Endothelial cell of umbilical vein (primary cell): ENCODE measurements at regions not wholly inside any gene's neighbourhood (a gene's known extent, or its start where the extent isn't known, plus 50 kb on each side); places are given as distances from the start of the nearest gene placed in this dataset.

Source experiments
- BruUV-seq: library from RNA; stranded (reverse); fragments of 400-500 nt; replicated peaks from 2 replicates; lab custom pipeline; 2021; lab: Mats Ljungman, UMichigan
- CTCF ChIA-PET: fragments of 300-600, 350-600 bp; sonication (Branson Sonifier 250); formaldehyde crosslinking; loops from one replicate; lab custom pipeline; 2021; ENCODE audit warnings: antibody characterized with exemption, inconsistent platforms; lab: Charles Lee
- POLR2A ChIA-PET: fragments of 300-600, 350-600 bp; sonication (Branson Sonifier 250); formaldehyde crosslinking; loops from one replicate; lab custom pipeline; 2021; ENCODE audit warnings: antibody characterized with exemption, inconsistent platforms; lab: Charles Lee
- DNase-seq: peaks from one replicate; pipeline ENCODE4 v3.0.0-alpha.2; 2011; ENCODE audit warnings: low read depth, low spot score
- FAIRE-seq: peaks from 2 replicates; lab custom pipeline; 2011; peaks lifted over from hg19 to GRCh38; lab: Jason Lieb, UNC
- H2AFZ ChIP-seq: 2 replicates; pipeline ENCODE4 v1.6.0; 2012; ENCODE audit warnings: low read depth, low read length, control low read depth, inconsistent platforms
- H3K27ac ChIP-seq: 2 replicates; pipeline ENCODE4 v1.5.1; 2011; ENCODE audit warnings: low read depth, mild to moderate bottlenecking, control low read depth, low read length, moderate library complexity; ENCODE audit not compliant: insufficient read depth
- H3K27me3 ChIP-seq, 2 experiments: 2 replicates each; pipeline versions ENCODE4 v1.6.0 to v1.6.1; 2011; ENCODE audit warnings: low read length in 2 of 2, mixed read lengths in 1 of 2; ENCODE audit not compliant: control insufficient read depth in 2 of 2, insufficient read depth in 2 of 2
- H3K36me3 ChIP-seq, 2 experiments: 2 replicates in 1 of 2; 3 replicates in 1 of 2; pipeline ENCODE4 v1.5.1; 2011; ENCODE audit warnings: low read length in 2 of 2, mild to moderate bottlenecking in 1 of 2, moderate library complexity in 1 of 2; ENCODE audit not compliant: control insufficient read depth in 2 of 2, insufficient read depth in 2 of 2; ENCODE audit errors: extremely low read depth in 1 of 2
- H3K4me1 ChIP-seq: 3 replicates; pipeline ENCODE4 v1.5.1; 2011; ENCODE audit warnings: mild to moderate bottlenecking, low read length; ENCODE audit not compliant: control insufficient read depth, insufficient read depth; ENCODE audit errors: extremely low read depth
- H3K4me2 ChIP-seq: 2 replicates; pipeline ENCODE4 v1.6.1; 2011; ENCODE audit warnings: low read length, control low read depth, mixed read lengths; ENCODE audit not compliant: insufficient read depth
- H3K4me3 ChIP-seq, 3 experiments: fragments of 200-600 bp in 1 of 3; sonication (generic), shearing (Covaris generic) in 1 of 3; replicated peaks in 1 of 3; 2 replicates each; pipeline ENCODE4 v1.5.1; 2011 to 2016; ENCODE audit warnings: control low read depth in 3 of 3, low read length in 3 of 3, mild to moderate bottlenecking in 2 of 3, inconsistent platforms in 1 of 3, low read depth in 1 of 3, moderate library complexity in 1 of 3; ENCODE audit not compliant: insufficient read depth in 1 of 3
- H3K79me2 ChIP-seq: 2 replicates; pipeline ENCODE4 v1.6.0; 2012; ENCODE audit warnings: low read length, inconsistent platforms; ENCODE audit not compliant: control insufficient read depth, insufficient read depth
- H3K9ac ChIP-seq: replicated peaks from 2 replicates; pipeline ENCODE3; 2011; ENCODE audit warnings: low read length, control low read depth; ENCODE audit not compliant: insufficient read depth; ENCODE audit errors: extremely low read depth
- H3K9me1 ChIP-seq: replicated peaks from 3 replicates; pipeline ENCODE4 v1.6.0; 2011; ENCODE audit warnings: mild to moderate bottlenecking, low read length; ENCODE audit not compliant: control insufficient read depth, insufficient read depth; ENCODE audit errors: extremely low read depth
- H3K9me3 ChIP-seq: replicated peaks from 2 replicates; pipeline ENCODE4 v1.5.1; 2012; ENCODE audit warnings: low read length, inconsistent platforms; ENCODE audit not compliant: control insufficient read depth, insufficient read depth
- H4K20me1 ChIP-seq: replicated peaks from 2 replicates; pipeline ENCODE3; 2011; ENCODE audit warnings: mild to moderate bottlenecking, low read length; ENCODE audit not compliant: control insufficient read depth, insufficient read depth; ENCODE audit errors: extremely low read depth
- CTCF ChIP-seq, 2 donors: IDR thresholded peaks; 1 replicate in 1 of 2; 2 replicates in 1 of 2; pipeline ENCODE4 v1.5.1; 2011; ENCODE audit warnings: low read length in 2 of 2, mild to moderate bottlenecking in 2 of 2, moderate library complexity in 2 of 2, control low read depth in 1 of 2, inconsistent platforms in 1 of 2, low read depth in 1 of 2; ENCODE audit not compliant: insufficient read depth in 1 of 2; ENCODE audit errors: extremely low read depth in 1 of 2
- EZH2 ChIP-seq: IDR thresholded peaks from 2 replicates; pipeline ENCODE4 v1.6.1; 2012; ENCODE audit warnings: borderline replicate concordance, low read depth, mild to moderate bottlenecking, moderate library complexity, low read length, inconsistent platforms; ENCODE audit not compliant: severe bottlenecking
- FOS ChIP-seq: IDR thresholded peaks from 2 replicates; pipeline ENCODE4 v1.6.1; 2011; ENCODE audit warnings: mild to moderate bottlenecking, low read length, moderate library complexity, borderline replicate concordance; ENCODE audit not compliant: insufficient read depth
- GATA2 ChIP-seq: IDR thresholded peaks from 2 replicates; pipeline ENCODE4 v1.7.0; 2011; ENCODE audit warnings: low read depth, mild to moderate bottlenecking, moderate library complexity, mixed read lengths, low read length; ENCODE audit not compliant: insufficient read length, insufficient read depth
- JUN ChIP-seq: IDR thresholded peaks from 2 replicates; pipeline ENCODE4 v1.6.1; 2011; ENCODE audit warnings: borderline replicate concordance, low read depth; ENCODE audit not compliant: insufficient read length, insufficient read depth
- MYC ChIP-seq: IDR thresholded peaks from one replicate; pipeline ENCODE4 v1.6.1; 2011; ENCODE audit warnings: mild to moderate bottlenecking, low read depth, low read length
- POLR2A ChIP-seq: IDR thresholded peaks from 2 replicates; pipeline ENCODE4 v1.6.1; 2012; ENCODE audit warnings: low read depth, mild to moderate bottlenecking, control low read depth, low read length
- POLR2AphosphoS5 ChIP-seq: IDR thresholded peaks from 2 replicates; pipeline ENCODE4 v1.6.1; 2012; ENCODE audit warnings: low read depth, mild to moderate bottlenecking, control low read depth, low read length, moderate library complexity; ENCODE audit not compliant: insufficient read depth
- dilution Hi-C: fragments of 300-500 bp; cut with MboI; formaldehyde crosslinking; loops from one replicate; pipeline ENCODE4 v1.15.0; 2019; ENCODE audit warnings: low sequenced_read_pairs; ENCODE audit not compliant: extremely low pct_ligation_motif_present
- intact Hi-C: fragments of 100-400 bp; cut with micrococcal nuclease; formaldehyde crosslinking; loops from one replicate; pipeline ENCODE4 v1.10.0; 2022
- TF ChIP-seq, protein P1 (sequence below): IDR thresholded peaks from 2 replicates; pipeline ENCODE4 v1.6.1; 2011; ENCODE audit not compliant: insufficient read depth, insufficient read length

DNA sequence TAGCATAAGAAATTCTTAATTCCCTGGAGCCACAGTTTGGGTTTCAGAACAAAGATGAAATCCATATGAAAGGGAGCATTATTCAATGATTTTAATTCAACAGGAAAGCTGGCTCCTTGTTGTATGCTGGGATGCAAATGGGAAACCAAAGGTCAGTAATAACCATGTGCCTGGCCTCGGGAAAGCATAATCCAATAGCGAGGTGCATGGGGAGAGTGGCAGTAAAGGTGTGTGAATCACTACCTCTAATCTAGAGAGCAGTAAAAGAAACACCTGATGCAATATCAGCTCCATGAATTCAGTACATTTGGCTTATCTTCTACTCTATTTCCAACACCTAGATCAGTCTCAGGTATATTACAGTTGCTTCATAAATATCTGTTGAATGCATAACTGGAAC lies 220.1 kb downstream of the FBXO15 start:
- H3K9me3 ChIP-seq = no peaks in the 10 kb centered on the region
- no peak overlapping the region for H3K4me2 ChIP-seq
- TF ChIP-seq POLR2A = no peak
- TF ChIP-seq, protein P1, sequence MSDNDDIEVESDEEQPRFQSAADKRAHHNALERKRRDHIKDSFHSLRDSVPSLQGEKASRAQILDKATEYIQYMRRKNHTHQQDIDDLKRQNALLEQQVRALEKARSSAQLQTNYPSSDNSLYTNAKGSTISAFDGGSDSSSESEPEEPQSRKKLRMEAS = no peak
- TF ChIP-seq GATA2 = no peak
- no peak for TF ChIP-seq FOS
- no peak for TF ChIP-seq MYC
- H3K4me3 ChIP-seq = no peak overlapping the region
- DNase-seq (no peak), FAIRE-seq (no peak)
- H3K9me1 ChIP-seq = no peaks in the 10 kb centered on the region
- dilution Hi-C loops (no loop called here), intact Hi-C loops (no loop called here)
- H3K27me3 ChIP-seq = no peaks in the 10 kb centered on the region
- H3K4me1 ChIP-seq = no peaks in the 10 kb centered on the region
- H2AFZ ChIP-seq = no peak overlapping the region
- no peak overlapping the region for H3K9ac ChIP-seq
- H4K20me1 ChIP-seq = no peaks in the 10 kb centered on the region
- POLR2A ChIA-PET = no interaction called here
- CTCF ChIA-PET = interaction anchor here (1.1 kb wide), 1 partner anchor 20 kb away, joined by 4 read pairs; no protein-coding TSS in a partner anchor
- H3K36me3 ChIP-seq = no peaks in the 10 kb centered on the region
- H3K27ac ChIP-seq = no peak overlapping the region
- H3K79me2 ChIP-seq = no peaks in the 10 kb centered on the region
- no TSS peak for BruUV-seq

- Histone ChIP-seq H3K36me3 (no peaks in the 10 kb centered on the region), H3K27ac (no peak overlapping the region), H3K79me2 (no peaks in the 10 kb centered on the region), H3K27me3 (no peaks in the 10 kb centered on the region), H3K9me3 (peaks cover 2% of the 10 kb centered on the region), H4K20me1 (no peaks in the 10 kb centered on the region), H3K4me1 (no peaks in the 10 kb centered on the region), H3K4me2 (no peak overlapping the region), H3K9ac (no peak overlapping the region), H2AFZ (no peak overlapping the region), H3K4me3 (no peak overlapping the region), H3K9me1 (no peaks in the 10 kb centered on the region)
- DNase-seq = no peak
- intact Hi-C loops = no loop called here
- dilution Hi-C loops = no loop called here
- no TSS peak for BruUV-seq
- no peak for FAIRE-seq
- POLR2A ChIA-PET = no interaction called here
- TF ChIP-seq JUN (no peak), FOS (no peak), POLR2A (no peak), CTCF (IDR thresholded peaks at IDR 0.05; ENCODE audit: extremely low read depth in 1 of 2, insufficient read depth in 1 of 2, low read depth in 1 of 2, low read length in 2 of 2) (no peak), POLR2AphosphoS5 (no peak), EZH2 (no peak), GATA2 (no peak), MYC (no peak)
- TF ChIP-seq, protein P1 = no peak
- CTCF ChIA-PET = no interaction called here
Observed at GRCh38 chr18:73924836-73925235, 222.8 kb downstream of the FBXO15 start.
